CD4-positive, CD25-positive, alpha-beta regulatory T cell (primary cell): ENCODE measurements at regions not wholly inside any gene's neighbourhood (a gene's known extent, or its start where the extent isn't known, plus 50 kb on each side); places are given as distances from the start of the nearest gene placed in this dataset.

Experiments used
- ATAC-seq, 2 donors: fragments of 150-1000 bp; cut with Tn5 transposase; one replicate each; pipeline ENCODE4 v1.10.0; 2021; ENCODE audit warnings: low read depth in 2 of 2, moderate number of reproducible peaks in 2 of 2, moderate library complexity in 1 of 2
- DNase-seq, 3 donors: peaks; one replicate each; pipeline versions ENCODE4 v3.0.0 to v3.0.0-alpha.2; 2012 to 2022; ENCODE audit warnings: mixed read lengths in 1 of 3
- H3K27ac ChIP-seq: one replicate; pipeline ENCODE4 v1.7.0; 2013; ENCODE audit warnings: mild to moderate bottlenecking, low read length; ENCODE audit not compliant: insufficient read depth, poor library complexity, severe bottlenecking
- H3K27me3 ChIP-seq: one replicate; pipeline ENCODE4 v1.7.0; 2013; ENCODE audit warnings: low read length; ENCODE audit not compliant: control insufficient read depth, insufficient read depth
- H3K36me3 ChIP-seq: one replicate; pipeline ENCODE4 v1.7.0; 2013; ENCODE audit warnings: mild to moderate bottlenecking, low read length, moderate library complexity; ENCODE audit not compliant: control insufficient read depth, insufficient read depth
- H3K4me1 ChIP-seq: 2 replicates; pipeline ENCODE4 v1.7.0; 2013; ENCODE audit warnings: mild to moderate bottlenecking, low read length; ENCODE audit not compliant: insufficient read depth, control insufficient read depth, poor library complexity, severe bottlenecking
- H3K4me3 ChIP-seq: one replicate; pipeline ENCODE4 v1.7.0; 2013; ENCODE audit warnings: low read depth, mild to moderate bottlenecking, low read length, moderate library complexity
- H3K9me3 ChIP-seq, 2 experiments: 1 replicate in 1 of 2; 2 replicates in 1 of 2; pipeline ENCODE4 v1.7.0; 2013; ENCODE audit warnings: low read length in 2 of 2, mild to moderate bottlenecking in 1 of 2, moderate library complexity in 1 of 2; ENCODE audit not compliant: control insufficient read depth in 2 of 2
- H3K27ac Mint-ChIP-seq, 3 donors: one replicate each; pipeline ENCODE4 v1.8.0; 2020 to 2022; ENCODE audit warnings: mild to moderate bottlenecking in 3 of 3, mixed read lengths in 3 of 3, moderate library complexity in 2 of 3
- H3K27me3 Mint-ChIP-seq: one replicate; pipeline ENCODE4 v1.8.0; 2022; ENCODE audit warnings: mild to moderate bottlenecking, mixed read lengths
- H3K36me3 Mint-ChIP-seq: one replicate; pipeline ENCODE4 v1.8.0; 2020; ENCODE audit warnings: mixed read lengths
- H3K4me1 Mint-ChIP-seq, 4 donors: one replicate each; pipeline ENCODE4 v1.8.0; 2020 to 2022; ENCODE audit warnings: mixed read lengths in 4 of 4, mild to moderate bottlenecking in 1 of 4
- H3K4me3 Mint-ChIP-seq, 4 donors: one replicate each; pipeline ENCODE4 v1.8.0; 2020 to 2022; ENCODE audit warnings: mild to moderate bottlenecking in 4 of 4, mixed read lengths in 4 of 4, moderate library complexity in 3 of 4
- H3K9me3 Mint-ChIP-seq, 7 donors: one replicate each; pipeline ENCODE4 v1.8.0; 2020 to 2022; ENCODE audit warnings: mixed read lengths in 7 of 7, mild to moderate bottlenecking in 3 of 7, moderate library complexity in 2 of 7

- Mint-ChIP-seq H3K4me3 (no peak overlapping the region), H3K36me3 (no peaks in the 10 kb centered on the region), H3K9me3 (no peaks in the 10 kb centered on the region), H3K4me1 (peaks cover 0 to 7% (median 2%) of the 10 kb centered on the region in 4 donors), H3K27me3 (peaks cover 28% of the 10 kb centered on the region), H3K27ac (no peak overlapping the region)
- Histone ChIP-seq H3K36me3 (no peaks in the 10 kb centered on the region), H3K27me3 (peaks cover 3% of the 10 kb centered on the region), H3K27ac (no peak overlapping the region), H3K9me3 (no peaks in the 10 kb centered on the region), H3K4me1 (no peaks in the 10 kb centered on the region), H3K4me3 (no peak overlapping the region)
- DNase-seq (no peak), ATAC-seq (no peak)
These were observed 77.6 kb upstream of the FYN start for GRCh38 chr6:111950661-111951496.

- H3K27ac Mint-ChIP-seq, result peak overlapping the region in 2 of 3 donors; percentile 13 to 67
- no peak for DNase-seq
- no peaks in the 10 kb centered on the region for H3K4me1 ChIP-seq
These were observed 78.3 kb upstream of the FYN start for GRCh38 chr6:111951497-111952085.

GRCh38 chr6:111952274-111952673 is 79.0 kb upstream of the FYN start:
- no peaks in the 10 kb centered on the region for H3K4me1 ChIP-seq
- DNase-seq (no peak), ATAC-seq (no peak)
- H3K27me3 Mint-ChIP-seq, result peaks cover 23% of the 10 kb centered on the region
- no peak overlapping the region for H3K27ac ChIP-seq
- no peaks in the 10 kb centered on the region for H3K36me3 ChIP-seq
- no peaks in the 10 kb centered on the region for H3K9me3 ChIP-seq
- no peak overlapping the region for H3K4me3 ChIP-seq
- H3K27me3 ChIP-seq, result peaks cover 3% of the 10 kb centered on the region
- no peak overlapping the region for H3K4me3 Mint-ChIP-seq
- H3K9me3 Mint-ChIP-seq, result no peaks in the 10 kb centered on the region
- peak overlapping the region in 2 of 3 donors; percentile 14 to 67 for H3K27ac Mint-ChIP-seq
- peaks cover 0 to 7% (median 2%) of the 10 kb centered on the region in 4 donors for H3K4me1 Mint-ChIP-seq
- no peaks in the 10 kb centered on the region for H3K36me3 Mint-ChIP-seq

More at GRCh38 chr6:111951497-111952085, 78.3 kb upstream of the FYN start:
- H3K9me3 Mint-ChIP-seq, result no peaks in the 10 kb centered on the region
- Histone ChIP-seq H3K9me3 (no peaks in the 10 kb centered on the region), H3K4me3 (no peak overlapping the region), H3K36me3 (no peaks in the 10 kb centered on the region), H3K27ac (no peak overlapping the region), H3K27me3 (peaks cover 3% of the 10 kb centered on the region)
- H3K4me3 Mint-ChIP-seq, result no peak overlapping the region
- H3K4me1 Mint-ChIP-seq, result peaks cover 0 to 7% (median 2%) of the 10 kb centered on the region in 4 donors
- H3K36me3 Mint-ChIP-seq, result no peaks in the 10 kb centered on the region
- H3K27me3 Mint-ChIP-seq, result peaks cover 28% of the 10 kb centered on the region
- ATAC-seq, result no peak

GRCh38 chr6:111952821-111953540 is 79.7 kb upstream of the FYN start:
- Histone ChIP-seq H3K4me1 (no peaks in the 10 kb centered on the region), H3K9me3 (no peaks in the 10 kb centered on the region), H3K4me3 (no peak overlapping the region), H3K36me3 (no peaks in the 10 kb centered on the region), H3K27me3 (peaks cover 3% of the 10 kb centered on the region), H3K27ac (no peak overlapping the region)
- Mint-ChIP-seq H3K27ac (peak overlapping the region in 2 of 3 donors; percentile 14 to 67), H3K27me3 (peaks cover 22% of the 10 kb centered on the region), H3K9me3 (no peaks in the 10 kb centered on the region), H3K4me3 (no peak overlapping the region), H3K36me3 (no peaks in the 10 kb centered on the region), H3K4me1 (peaks cover 0 to 7% (median 2%) of the 10 kb centered on the region in 4 donors)
- ATAC-seq (no peak), DNase-seq (no peak)

- Histone ChIP-seq H3K27me3 (no peaks in the 10 kb centered on the region), H3K36me3 (no peaks in the 10 kb centered on the region), H3K4me3 (no peak overlapping the region), H3K4me1 (no peaks in the 10 kb centered on the region), H3K27ac (no peak overlapping the region), H3K9me3 (no peaks in the 10 kb centered on the region)
- peaks cover 0 to 7% (median 0%) of the 10 kb centered on the region in 4 donors for H3K4me1 Mint-ChIP-seq
- no peak overlapping the region for H3K4me3 Mint-ChIP-seq
- no peak overlapping the region for H3K27ac Mint-ChIP-seq
- ATAC-seq (no peak), DNase-seq (no peak)
- H3K36me3 Mint-ChIP-seq, result no peaks in the 10 kb centered on the region
- H3K9me3 Mint-ChIP-seq, result no peaks in the 10 kb centered on the region
- peaks cover 14% of the 10 kb centered on the region for H3K27me3 Mint-ChIP-seq
These were observed 82.8 kb upstream of the FYN start for GRCh38 chr6:111956098-111956497.

- ATAC-seq (no peak), DNase-seq (no peak)
- H3K27ac ChIP-seq, result no peak overlapping the region
- no peaks in the 10 kb centered on the region for H3K27me3 ChIP-seq
- H3K4me3 ChIP-seq, result no peak overlapping the region
- H3K36me3 Mint-ChIP-seq, result no peaks in the 10 kb centered on the region
- no peaks in the 10 kb centered on the region for H3K9me3 ChIP-seq
- peaks cover 10% of the 10 kb centered on the region for H3K27me3 Mint-ChIP-seq
- no peaks in the 10 kb centered on the region for H3K9me3 Mint-ChIP-seq
- H3K36me3 ChIP-seq, result no peaks in the 10 kb centered on the region
- peaks cover 0 to under 1% (median 0%) of the 10 kb centered on the region in 4 donors for H3K4me1 Mint-ChIP-seq
- no peaks in the 10 kb centered on the region for H3K4me1 ChIP-seq
- H3K27ac Mint-ChIP-seq, result no peak overlapping the region
- H3K4me3 Mint-ChIP-seq, result no peak overlapping the region
These were observed 84.5 kb upstream of the FYN start for GRCh38 chr6:111957623-111958315.

GRCh38 chr6:111958534-111958933 is 85.3 kb upstream of the FYN start:
- Histone ChIP-seq H3K9me3 (no peaks in the 10 kb centered on the region), H3K4me1 (no peaks in the 10 kb centered on the region), H3K36me3 (no peaks in the 10 kb centered on the region), H3K27me3 (peaks cover 3% of the 10 kb centered on the region), H3K4me3 (no peak overlapping the region), H3K27ac (no peak overlapping the region)
- Mint-ChIP-seq H3K36me3 (no peaks in the 10 kb centered on the region), H3K27me3 (peaks cover 10% of the 10 kb centered on the region), H3K9me3 (no peaks in the 10 kb centered on the region), H3K27ac (no peak overlapping the region), H3K4me1 (no peaks in the 10 kb centered on the region), H3K4me3 (no peak overlapping the region)
- DNase-seq (no peak), ATAC-seq (no peak)
